ENCODE measurements at regions not wholly inside any gene's neighbourhood (a gene's known extent, or its start where the extent isn't known, plus 50 kb on each side); places are given as distances from the start of the nearest gene placed in this dataset.

DNA sequence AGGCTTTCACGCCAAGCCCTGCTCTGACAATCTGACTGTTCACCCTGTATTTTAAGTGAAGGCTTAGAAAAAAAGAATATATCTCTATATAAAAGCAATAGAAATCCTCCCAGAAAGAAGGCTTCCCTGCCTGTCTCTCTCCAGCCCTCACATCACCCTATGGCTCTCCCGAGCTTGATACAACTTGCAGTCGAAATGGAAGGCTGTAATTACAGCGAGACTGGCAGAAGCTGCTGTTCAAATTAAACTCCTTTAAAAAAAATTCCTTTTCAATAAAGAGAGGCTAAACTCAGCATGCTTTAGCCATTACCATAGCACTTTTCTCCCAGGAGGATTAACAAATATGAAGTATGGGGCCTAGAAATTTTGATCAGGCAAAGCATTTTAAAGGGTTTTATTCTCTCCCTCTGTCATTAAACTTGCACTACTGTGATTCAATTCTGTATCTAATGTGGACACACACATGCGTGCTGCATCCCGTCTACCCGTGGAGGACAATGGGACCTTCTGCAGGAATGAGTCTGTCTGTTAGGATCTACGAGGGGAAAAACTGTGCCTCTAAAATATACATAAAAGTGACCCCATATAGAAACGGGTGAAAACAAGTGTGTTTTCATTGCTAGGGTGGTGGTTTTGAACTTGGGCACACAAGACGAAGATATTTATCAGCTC lies 223.8 kb downstream of the USP6NL start:
- H3K4me3 Mint-ChIP-seq = no peak overlapping the region
- DNase-seq (no peak), ATAC-seq (ENCODE audit: low read depth) (no peak)
- H3K27me3 Mint-ChIP-seq = peaks cover 5% of the 10 kb centered on the region
- no peaks in the 10 kb centered on the region for H3K36me3 Mint-ChIP-seq
- no peaks in the 10 kb centered on the region for H3K4me1 Mint-ChIP-seq
- H3K9me3 Mint-ChIP-seq = no peaks in the 10 kb centered on the region
- POLR2A ChIA-PET = no interaction called here
- no peak overlapping the region for H3K27ac Mint-ChIP-seq

DNA sequence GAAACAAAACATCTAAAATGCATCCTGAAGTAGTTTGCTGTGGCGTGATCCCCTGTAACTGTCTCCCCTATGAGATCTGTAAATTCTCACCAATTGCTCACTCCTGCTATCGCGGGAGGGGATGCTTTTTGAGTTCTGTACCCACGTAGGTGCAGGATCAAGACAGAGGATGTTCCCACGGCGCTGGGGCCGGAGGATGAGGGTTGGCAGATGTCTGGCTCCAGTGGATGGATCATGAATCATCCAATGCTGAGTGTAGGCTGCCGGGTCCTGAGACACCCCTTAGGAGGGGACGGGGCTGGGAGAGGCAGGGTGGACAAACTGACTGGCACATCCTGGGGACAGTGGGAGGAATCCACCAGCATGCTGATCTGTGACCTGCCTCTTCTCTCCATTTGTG lies 224.4 kb downstream of the USP6NL start:
- Mint-ChIP-seq H3K36me3 (no peaks in the 10 kb centered on the region), H3K27ac (no peak overlapping the region), H3K9me3 (no peaks in the 10 kb centered on the region), H3K27me3 (peaks cover 5% of the 10 kb centered on the region), H3K4me1 (no peaks in the 10 kb centered on the region), H3K4me3 (no peak overlapping the region)
- POLR2A ChIA-PET = no interaction called here
- ATAC-seq (ENCODE audit: low read depth) = no peak
- no peak for DNase-seq

Measured in activated naive CD8-positive, alpha-beta T cell treated with anti-CD3 and anti-CD28 coated beads, Interleukin-2, amount 10 ng/mL, durations not matched to agents 7 days and 5 days (primary cell).